ENCODE measurements at regions not wholly inside any gene's neighbourhood (a gene's known extent, or its start where the extent isn't known, plus 50 kb on each side); places are given as distances from the start of the nearest gene placed in this dataset.

DNA sequence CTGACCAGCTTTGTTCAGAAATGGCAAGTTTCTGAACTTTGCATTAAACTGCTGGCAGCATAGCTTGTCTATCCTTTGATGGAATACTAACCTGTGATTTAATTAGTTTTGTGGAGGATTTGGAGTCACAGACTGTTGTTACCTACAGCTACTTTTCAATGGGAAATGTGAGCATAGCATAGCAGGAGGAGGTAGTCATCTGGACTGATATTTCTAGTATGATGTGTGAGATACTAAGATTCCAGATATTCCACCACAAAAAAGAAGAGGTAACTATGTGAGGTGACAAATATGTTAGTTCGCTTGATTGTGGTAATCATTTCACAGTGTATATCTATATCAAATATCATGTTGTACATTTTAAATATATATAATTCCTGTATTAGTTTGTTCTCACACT lies 833.0 kb downstream of the SLC6A15 start:
- no peaks in the 10 kb centered on the region for H3K4me1 ChIP-seq (ENCODE audit: insufficient read depth)
- no peak overlapping the region for H3K27ac ChIP-seq (ENCODE audit: low read depth)
- H3K4me3 ChIP-seq (ENCODE audit: low read depth, low read length), result no peak overlapping the region
- WGBS, result 97% methylated on average over 1 of the region's 1 CpG
- no peaks in the 10 kb centered on the region for H3K36me3 ChIP-seq (ENCODE audit: insufficient read depth)
- DNase-seq (ENCODE audit: extremely low spot score), result no peak

DNA sequence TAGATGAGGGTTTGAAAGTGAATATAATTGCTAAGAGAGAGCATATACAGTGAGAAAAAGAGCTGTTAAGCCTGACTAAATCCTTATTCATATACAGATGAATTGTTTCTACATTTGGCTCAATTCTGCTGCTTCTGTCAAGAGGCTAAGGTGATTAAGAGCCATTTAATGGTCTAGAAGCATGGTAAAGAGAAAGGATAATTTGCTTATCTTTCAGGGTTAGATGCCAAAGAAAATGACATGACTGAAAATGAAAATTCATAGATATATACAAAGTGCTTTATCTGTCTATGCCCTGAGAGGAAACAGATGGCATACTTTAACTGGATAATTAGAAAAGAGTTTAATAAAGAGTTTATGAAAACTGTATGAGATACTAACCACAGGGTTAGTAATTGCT lies 834.9 kb downstream of the SLC6A15 start:
- Histone ChIP-seq H3K27ac (ENCODE audit: low read depth) (no peak overlapping the region), H3K4me1 (ENCODE audit: insufficient read depth) (no peaks in the 10 kb centered on the region), H3K36me3 (ENCODE audit: insufficient read depth) (no peaks in the 10 kb centered on the region), H3K4me3 (ENCODE audit: low read depth, low read length) (no peak overlapping the region)
- DNase-seq (ENCODE audit: extremely low spot score), result peak; percentile 29

DNA sequence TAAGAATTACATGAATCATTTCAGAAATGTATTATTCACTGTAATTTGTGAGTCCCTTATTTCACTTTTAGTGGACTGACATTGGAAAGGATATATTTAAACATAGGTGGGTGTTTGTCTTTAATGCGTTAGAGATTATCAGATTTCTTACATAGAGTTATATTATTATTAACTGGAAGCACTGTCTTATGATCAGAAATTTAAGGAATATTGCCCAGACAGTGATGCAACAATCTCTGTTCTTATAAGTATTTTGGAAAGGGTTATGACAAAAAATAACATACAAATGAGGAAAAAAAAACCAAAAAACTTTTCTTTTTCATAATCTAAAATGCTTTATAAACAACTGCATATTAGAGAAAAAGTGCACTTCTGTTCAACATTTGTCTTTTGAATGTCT lies 836.6 kb downstream of the SLC6A15 start:
- no peak overlapping the region for H3K27ac ChIP-seq (ENCODE audit: low read depth)
- H3K4me3 ChIP-seq (ENCODE audit: low read depth, low read length), result no peak overlapping the region
- DNase-seq (ENCODE audit: extremely low spot score), result no peak
- no peaks in the 10 kb centered on the region for H3K36me3 ChIP-seq (ENCODE audit: insufficient read depth)
- H3K4me1 ChIP-seq (ENCODE audit: insufficient read depth), result no peaks in the 10 kb centered on the region
- 69% methylated on average over 1 of the region's 1 CpG for WGBS

DNA sequence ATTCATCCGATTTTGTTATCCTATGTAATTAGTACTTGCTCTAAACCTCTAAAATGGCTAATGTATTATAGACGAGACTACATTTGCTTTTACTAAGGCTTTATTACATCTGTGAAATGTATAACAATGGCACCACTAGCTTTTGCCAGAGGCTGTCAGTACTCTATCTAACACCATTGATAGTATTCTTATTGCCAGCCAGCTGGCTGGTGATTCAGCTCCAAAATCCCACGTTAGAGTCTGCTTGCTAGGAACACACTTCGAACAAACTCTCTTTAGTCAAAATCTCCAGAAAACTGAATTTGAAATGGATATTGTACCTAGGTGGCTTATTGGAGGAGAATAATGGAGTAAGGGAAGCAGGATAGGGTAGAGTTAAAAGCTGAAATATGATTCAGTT lies 839.2 kb downstream of the SLC6A15 start:
- no peak overlapping the region for H3K27ac ChIP-seq (ENCODE audit: low read depth)
- H3K4me1 ChIP-seq (ENCODE audit: insufficient read depth), result no peaks in the 10 kb centered on the region
- 57% methylated on average over 4 of the region's 4 CpGs for WGBS
- no peaks in the 10 kb centered on the region for H3K36me3 ChIP-seq (ENCODE audit: insufficient read depth)
- no peak overlapping the region for H3K4me3 ChIP-seq (ENCODE audit: low read depth, low read length)
- no peak for DNase-seq (ENCODE audit: extremely low spot score)

DNA sequence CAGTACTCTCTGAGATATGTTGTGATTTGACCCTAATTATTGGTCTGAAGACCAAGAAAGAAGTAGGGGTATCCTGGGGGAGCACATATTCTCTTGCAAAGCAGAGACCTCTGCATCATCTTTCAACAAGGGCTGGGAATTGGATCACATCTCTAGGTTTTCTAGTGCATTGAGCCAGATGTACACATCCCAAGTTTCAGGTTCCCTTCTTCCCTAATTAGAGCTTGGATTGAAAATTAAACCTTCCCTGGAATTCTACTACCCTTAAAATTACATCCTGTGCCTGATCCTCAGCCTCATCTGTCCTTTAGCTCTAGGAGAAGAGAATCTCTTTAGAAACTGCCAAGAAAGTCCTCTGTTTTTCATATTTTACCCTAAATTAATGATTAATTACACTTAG lies 839.6 kb downstream of the SLC6A15 start:
- no peak overlapping the region for H3K27ac ChIP-seq (ENCODE audit: low read depth)
- no peak overlapping the region for H3K4me3 ChIP-seq (ENCODE audit: low read depth, low read length)
- H3K4me1 ChIP-seq (ENCODE audit: insufficient read depth), result no peaks in the 10 kb centered on the region
- no peak for DNase-seq (ENCODE audit: extremely low spot score)
- H3K36me3 ChIP-seq (ENCODE audit: insufficient read depth), result no peaks in the 10 kb centered on the region

DNA sequence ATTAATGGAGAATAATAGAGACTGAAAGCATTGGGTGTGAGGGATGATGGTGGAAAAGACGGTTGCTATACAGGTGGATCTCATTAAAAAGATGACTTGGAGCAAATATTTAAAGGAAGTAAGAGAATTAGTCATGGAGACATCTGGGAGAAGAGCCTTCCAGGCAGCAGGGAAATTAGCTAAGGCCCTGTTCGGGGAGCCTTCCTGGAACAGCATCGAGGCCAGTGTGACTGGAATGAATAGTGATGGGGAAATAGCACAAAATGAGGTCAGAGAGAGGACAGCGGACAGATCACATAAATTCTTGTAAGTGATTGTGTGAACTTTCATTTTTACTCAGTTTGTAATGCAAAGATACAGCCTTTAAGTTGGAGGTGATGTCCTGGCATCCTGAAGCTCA lies 842.3 kb downstream of the SLC6A15 start:
- H3K4me1 ChIP-seq (ENCODE audit: insufficient read depth), result no peaks in the 10 kb centered on the region
- H3K27ac ChIP-seq (ENCODE audit: low read depth), result no peak overlapping the region
- DNase-seq (ENCODE audit: extremely low spot score), result no peak
- no peaks in the 10 kb centered on the region for H3K36me3 ChIP-seq (ENCODE audit: insufficient read depth)
- WGBS, result 70% methylated on average over 4 of the region's 4 CpGs
- H3K4me3 ChIP-seq (ENCODE audit: low read depth, low read length), result no peak overlapping the region

DNA sequence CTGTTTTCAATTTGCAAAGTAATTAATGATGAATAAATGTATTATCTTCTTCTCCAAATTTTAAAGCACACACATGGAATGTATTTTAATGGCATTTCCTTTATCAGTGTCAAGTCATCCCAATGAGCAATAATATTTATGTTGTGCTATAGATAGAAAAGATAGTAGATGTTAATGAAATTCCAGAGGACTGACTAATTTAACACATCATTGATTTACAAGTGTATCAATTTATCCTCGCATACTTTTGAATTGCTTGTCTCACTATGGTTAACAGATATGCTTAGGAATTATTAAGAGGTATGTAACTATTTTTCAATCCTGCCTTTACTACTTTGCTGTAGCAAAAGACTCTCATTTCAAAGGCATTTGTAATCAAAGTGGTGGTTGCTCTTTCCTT lies 842.9 kb downstream of the SLC6A15 start:
- Histone ChIP-seq H3K27ac (ENCODE audit: low read depth) (no peak overlapping the region), H3K4me1 (ENCODE audit: insufficient read depth) (no peaks in the 10 kb centered on the region), H3K4me3 (ENCODE audit: low read depth, low read length) (no peak overlapping the region), H3K36me3 (ENCODE audit: insufficient read depth) (no peaks in the 10 kb centered on the region)
- WGBS, result 59% methylated on average over 1 of the region's 1 CpG
- DNase-seq (ENCODE audit: extremely low spot score), result no peak

DNA sequence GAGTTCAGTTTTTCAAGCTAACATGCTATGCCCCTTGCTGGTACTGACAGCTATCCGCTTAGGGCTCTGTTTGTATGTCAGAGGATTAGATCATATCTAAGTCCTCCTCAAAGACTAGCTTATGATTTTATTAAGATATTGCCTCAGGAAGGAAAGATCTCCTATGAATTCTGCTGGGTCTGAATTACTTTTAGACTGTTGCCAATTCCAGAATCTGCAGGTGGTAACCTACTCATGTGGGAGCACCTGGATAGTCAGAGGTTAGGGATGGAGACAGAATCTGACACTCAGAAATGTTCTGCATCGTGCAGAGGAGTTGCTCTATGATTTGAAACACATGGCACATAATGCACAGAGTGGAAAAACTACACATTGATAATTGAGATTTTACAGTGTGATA lies 843.4 kb downstream of the SLC6A15 start:
- H3K27ac ChIP-seq (ENCODE audit: low read depth), result no peak overlapping the region
- WGBS, result 49% methylated on average over 2 of the region's 2 CpGs
- no peaks in the 10 kb centered on the region for H3K4me1 ChIP-seq (ENCODE audit: insufficient read depth)
- H3K36me3 ChIP-seq (ENCODE audit: insufficient read depth), result no peaks in the 10 kb centered on the region
- DNase-seq (ENCODE audit: extremely low spot score), result no peak
- no peak overlapping the region for H3K4me3 ChIP-seq (ENCODE audit: low read depth, low read length)

DNA sequence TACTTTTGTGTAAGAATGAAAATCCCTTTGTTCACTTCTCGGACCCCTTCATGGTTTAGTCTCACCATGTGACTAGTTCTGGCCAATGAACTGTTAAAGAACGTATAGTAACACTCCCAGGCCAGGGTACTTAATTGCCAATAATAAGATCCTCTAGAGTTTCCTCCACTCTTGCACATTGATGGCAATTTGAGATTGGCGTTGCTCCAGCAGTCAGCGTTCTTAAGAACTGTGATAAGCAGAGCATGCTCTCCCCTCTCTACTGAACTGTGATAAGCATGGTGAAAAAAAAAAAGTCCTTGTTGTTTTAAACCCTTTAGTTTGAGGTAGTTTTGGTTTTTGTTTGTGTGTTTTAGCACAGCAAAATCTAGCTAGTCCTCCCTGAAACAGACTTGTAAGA lies 854.5 kb downstream of the SLC6A15 start:
- H3K27ac ChIP-seq (ENCODE audit: low read depth), result no peak overlapping the region
- no peak for DNase-seq (ENCODE audit: extremely low spot score)
- no peaks in the 10 kb centered on the region for H3K4me1 ChIP-seq (ENCODE audit: insufficient read depth)
- H3K36me3 ChIP-seq (ENCODE audit: insufficient read depth), result no peaks in the 10 kb centered on the region
- no peak overlapping the region for H3K4me3 ChIP-seq (ENCODE audit: low read depth, low read length)
- 55% methylated on average over 4 of the region's 4 CpGs for WGBS

DNA sequence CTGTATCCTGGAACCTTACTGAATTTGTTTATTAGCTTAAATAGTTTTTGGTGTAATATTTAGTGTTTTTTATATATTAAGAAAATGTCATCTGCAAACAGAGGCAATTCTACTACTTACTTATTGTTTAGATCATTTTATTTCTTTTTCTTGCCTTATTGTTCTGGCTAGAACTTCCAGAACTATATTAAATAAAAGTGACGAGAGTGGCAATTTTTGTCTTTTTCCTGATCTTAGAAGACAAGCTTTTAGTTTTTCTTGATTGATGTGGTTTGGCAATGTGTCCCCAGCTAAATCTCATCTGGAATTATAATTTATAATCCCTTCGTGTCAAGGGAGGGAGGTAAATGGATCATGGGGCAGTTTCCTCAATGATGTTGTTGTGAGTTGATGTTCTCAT lies 857.8 kb downstream of the SLC6A15 start:
- Histone ChIP-seq H3K36me3 (ENCODE audit: insufficient read depth) (no peaks in the 10 kb centered on the region), H3K27ac (ENCODE audit: low read depth) (no peak overlapping the region), H3K4me3 (ENCODE audit: low read depth, low read length) (no peak overlapping the region), H3K4me1 (ENCODE audit: insufficient read depth) (no peaks in the 10 kb centered on the region)
- no peak for DNase-seq (ENCODE audit: extremely low spot score)
- WGBS, result 90% methylated on average over 2 of the region's 2 CpGs

DNA sequence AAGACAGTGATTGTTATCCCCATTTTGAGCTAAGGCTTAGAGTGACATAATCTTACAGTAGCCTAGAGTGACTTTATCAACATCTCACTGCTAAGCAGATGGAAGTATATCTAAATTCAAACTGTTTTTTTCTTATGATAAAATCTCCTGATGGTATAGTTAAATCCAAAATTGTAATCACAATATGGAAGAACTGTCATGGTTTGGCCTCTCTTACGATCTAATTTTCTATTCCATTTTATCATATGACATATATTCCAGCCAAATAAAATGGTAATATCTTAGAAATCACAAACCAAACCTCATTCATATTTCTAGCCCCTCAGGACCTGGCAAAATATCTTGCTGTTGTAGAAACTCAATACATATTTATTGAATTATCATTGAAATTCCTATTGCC lies 864.7 kb downstream of the SLC6A15 start:
- Histone ChIP-seq H3K27ac (ENCODE audit: low read depth) (no peak overlapping the region), H3K4me1 (ENCODE audit: insufficient read depth) (no peaks in the 10 kb centered on the region), H3K36me3 (ENCODE audit: insufficient read depth) (no peaks in the 10 kb centered on the region), H3K4me3 (ENCODE audit: low read depth, low read length) (no peak overlapping the region)
- 89% methylated on average over 1 of the region's 1 CpG for WGBS
- no peak for DNase-seq (ENCODE audit: extremely low spot score)

DNA sequence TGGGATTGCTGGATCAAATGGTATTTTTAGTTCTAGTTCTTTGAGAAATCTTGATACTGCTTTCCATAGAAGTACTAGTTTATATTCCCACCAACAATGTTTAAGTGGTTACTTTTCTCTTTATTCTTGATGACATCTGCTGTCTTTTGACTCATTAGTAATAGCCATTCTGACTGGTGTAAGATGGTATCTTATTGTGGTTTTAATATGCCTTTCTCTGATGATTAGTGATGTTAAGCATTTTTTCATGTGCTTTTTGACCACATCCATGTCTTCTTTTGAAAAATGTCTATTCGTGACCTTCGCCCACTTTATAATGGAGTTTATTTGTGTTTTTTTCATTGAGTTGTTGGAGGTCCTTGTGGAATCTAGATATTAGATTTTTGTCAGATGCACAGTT lies 865.7 kb downstream of the SLC6A15 start:
- H3K36me3 ChIP-seq (ENCODE audit: insufficient read depth), result no peaks in the 10 kb centered on the region
- no peak overlapping the region for H3K4me3 ChIP-seq (ENCODE audit: low read depth, low read length)
- no peak overlapping the region for H3K27ac ChIP-seq (ENCODE audit: low read depth)
- WGBS, result 98% methylated on average over 2 of the region's 2 CpGs
- no peaks in the 10 kb centered on the region for H3K4me1 ChIP-seq (ENCODE audit: insufficient read depth)
- no peak for DNase-seq (ENCODE audit: extremely low spot score)

DNA sequence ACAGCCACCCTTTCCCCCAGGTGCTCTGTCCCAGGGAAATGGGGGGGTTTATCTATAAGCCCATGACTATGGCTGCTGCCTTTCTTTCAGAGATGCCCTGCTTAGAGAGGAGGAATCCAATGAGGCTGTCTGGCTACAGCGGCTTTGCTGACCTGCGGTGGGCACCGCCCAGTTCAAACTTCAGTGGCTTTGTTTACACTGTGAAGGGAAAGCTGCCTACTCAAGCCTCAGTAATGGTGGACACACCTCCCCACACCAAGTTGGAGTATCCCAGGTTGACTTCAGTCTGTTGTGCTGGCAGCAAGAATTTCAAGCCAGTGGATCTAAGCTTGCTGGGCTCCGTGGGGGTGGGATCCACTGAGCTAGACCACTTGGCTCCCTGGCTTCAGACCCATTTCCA lies 869.2 kb downstream of the SLC6A15 start:
- no peaks in the 10 kb centered on the region for H3K36me3 ChIP-seq (ENCODE audit: insufficient read depth)
- no peaks in the 10 kb centered on the region for H3K4me1 ChIP-seq (ENCODE audit: insufficient read depth)
- H3K27ac ChIP-seq (ENCODE audit: low read depth), result no peak overlapping the region
- no peak overlapping the region for H3K4me3 ChIP-seq (ENCODE audit: low read depth, low read length)
- WGBS, result 92% methylated on average over 4 of the region's 4 CpGs
- DNase-seq (ENCODE audit: extremely low spot score), result no peak

DNA sequence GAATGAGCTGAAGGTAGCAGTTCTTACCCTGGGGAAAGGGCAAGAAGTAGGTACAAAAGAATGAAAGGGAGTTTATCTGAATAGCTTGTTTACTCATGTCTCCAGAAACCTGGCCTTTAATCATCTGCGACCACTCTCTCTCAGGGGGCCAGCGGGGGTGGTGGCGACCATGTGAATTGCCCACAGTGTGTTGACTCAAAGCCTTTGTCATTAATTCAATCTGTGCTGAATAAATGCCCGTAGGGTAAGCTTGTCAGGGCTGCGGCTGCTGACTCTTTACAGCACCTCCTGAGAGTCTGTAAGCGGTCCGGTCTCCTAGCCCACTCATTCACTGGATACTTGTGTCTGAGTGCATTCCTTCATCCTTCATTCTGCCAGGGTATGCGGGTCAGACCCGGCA lies 874.4 kb downstream of the SLC6A15 start:
- H3K36me3 ChIP-seq (ENCODE audit: insufficient read depth), result no peaks in the 10 kb centered on the region
- WGBS, result 86% methylated on average over 9 of the region's 9 CpGs

DNA sequence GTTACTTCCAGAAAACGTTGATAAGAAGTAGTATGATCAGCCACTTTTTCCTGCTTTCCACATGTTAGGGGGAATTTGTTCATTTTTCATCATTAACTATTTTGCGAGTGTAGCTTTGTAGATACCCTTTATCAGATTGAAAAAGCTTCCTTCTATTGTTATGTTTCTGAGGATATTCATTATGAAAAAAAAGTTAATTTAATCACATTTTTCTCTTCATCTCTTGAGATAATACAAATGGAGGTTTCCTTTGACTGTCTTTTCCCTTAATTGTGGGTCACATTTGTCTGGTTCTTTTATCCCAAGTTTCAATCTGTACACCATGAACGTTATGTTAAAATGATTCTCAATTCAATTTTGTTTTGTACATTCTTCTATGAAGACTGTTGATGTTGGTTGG lies 875.7 kb downstream of the SLC6A15 start:
- DNase-seq (ENCODE audit: extremely low spot score), result no peak
- whole genome bisulfite sequencing, result 72% methylated on average over 3 of the region's 3 CpGs

More for the DNA sequence above, 874.4 kb downstream of the SLC6A15 start:
- no peak overlapping the region for H3K27ac ChIP-seq (ENCODE audit: low read depth)
- no peak for DNase-seq (ENCODE audit: extremely low spot score)
- H3K4me1 ChIP-seq (ENCODE audit: insufficient read depth), result no peaks in the 10 kb centered on the region
- H3K4me3 ChIP-seq (ENCODE audit: low read depth, low read length), result no peak overlapping the region

More for the DNA sequence above, 875.7 kb downstream of the SLC6A15 start:
- Histone ChIP-seq H3K27ac (ENCODE audit: low read depth) (no peak overlapping the region), H3K4me3 (ENCODE audit: low read depth, low read length) (no peak overlapping the region), H3K36me3 (ENCODE audit: insufficient read depth) (no peaks in the 10 kb centered on the region), H3K4me1 (ENCODE audit: insufficient read depth) (no peaks in the 10 kb centered on the region)
